IMR-90 (cell line): ENCODE measurements at regions not wholly inside any gene's neighbourhood (a gene's known extent, or its start where the extent isn't known, plus 50 kb on each side); places are given as distances from the start of the nearest gene placed in this dataset.
"Not testable (repeated sequence)": the region's sequence is repeated elsewhere in the genome, so short reads cannot be mapped to it uniquely, and the experiment has no call there.

Experiments used
- ATAC-seq: fragments of 200-7000 bp; cut with Tn5 transposase; 2 replicates; pipeline ENCODE4 v1.9.1; 2020; ENCODE audit warnings: low read depth, mild to moderate bottlenecking, moderate library complexity
- BruUV-seq: library from RNA; stranded (reverse); fragments of 400-500 nt; replicated peaks from 2 replicates; lab custom pipeline; 2021; lab: Mats Ljungman, UMichigan
- CTCF ChIA-PET: fragments of 300-600 bp; formaldehyde crosslinking; extraction: SDS; loops from one replicate; lab custom pipeline; 2021; ENCODE audit warnings: antibody characterized with exemption; lab: Yijun Ruan, JAX
- POLR2A ChIA-PET: fragments of 300-600 bp; sonication (Branson Sonifier 250); formaldehyde crosslinking; loops from one replicate; lab custom pipeline; 2022; ENCODE audit warnings: antibody characterized with exemption; ENCODE audit not compliant: unreplicated experiment; lab: Charles Lee
- DNase-seq: peaks from one replicate; pipeline ENCODE4 v3.0.0; 2013
- H2AFZ ChIP-seq: replicated peaks from 2 replicates; pipeline ENCODE3; 2013; ENCODE audit warnings: low read length, mild to moderate bottlenecking; ENCODE audit not compliant: poor library complexity
- H2AK5ac ChIP-seq: 2 replicates; pipeline ENCODE4 v1.6.1; 2013; ENCODE audit warnings: low read depth, low read length, inconsistent platforms
- H2AK9ac ChIP-seq: replicated peaks from 2 replicates; pipeline ENCODE3; 2013; ENCODE audit warnings: mild to moderate bottlenecking, low read depth, low read length, moderate library complexity; ENCODE audit not compliant: poor library complexity
- H2BK120ac ChIP-seq: 2 replicates; pipeline ENCODE4 v1.6.1; 2013; ENCODE audit warnings: low read depth, low read length, inconsistent platforms
- H2BK15ac ChIP-seq: 3 replicates; pipeline ENCODE4 v1.6.1; 2013; ENCODE audit warnings: low read depth, low read length, inconsistent platforms
- H2BK20ac ChIP-seq: 2 replicates; pipeline ENCODE4 v1.6.1; 2013; ENCODE audit warnings: low read depth, mild to moderate bottlenecking, inconsistent platforms, low read length, moderate library complexity
- H2BK5ac ChIP-seq: 2 replicates; pipeline ENCODE4 v1.6.1; 2013; ENCODE audit warnings: mild to moderate bottlenecking, low read depth, low read length, inconsistent platforms; ENCODE audit not compliant: poor library complexity, severe bottlenecking
- H3K14ac ChIP-seq: replicated peaks from 2 replicates; pipeline ENCODE4 v1.6.1; 2013; ENCODE audit warnings: low read depth, low read length, inconsistent platforms
- H3K18ac ChIP-seq: 2 replicates; pipeline ENCODE4 v1.6.1; 2013; ENCODE audit warnings: low read depth, low read length, control low read depth
- H3K23ac ChIP-seq: 2 replicates; pipeline ENCODE4 v1.6.1; 2013; ENCODE audit warnings: low read depth, low read length, inconsistent platforms
- H3K27ac ChIP-seq: 2 replicates; pipeline ENCODE4 v1.5.1; 2013; ENCODE audit warnings: mild to moderate bottlenecking, control low read depth, low read length; ENCODE audit not compliant: insufficient read depth
- H3K27me3 ChIP-seq: 2 replicates; pipeline ENCODE4 v1.6.1; 2013; ENCODE audit warnings: low read length; ENCODE audit not compliant: control insufficient read depth, insufficient read depth
- H3K36me3 ChIP-seq: 2 replicates; pipeline ENCODE4 v1.6.1; 2013; ENCODE audit warnings: low read length, mixed read lengths; ENCODE audit not compliant: control insufficient read depth, insufficient read depth
- H3K4ac ChIP-seq: 2 replicates; pipeline ENCODE4 v1.6.1; 2013; ENCODE audit warnings: low read depth, low read length, inconsistent platforms
- H3K4me1 ChIP-seq: 2 replicates; pipeline ENCODE4 v1.6.1; 2013; ENCODE audit warnings: low read length, mixed read lengths; ENCODE audit not compliant: control insufficient read depth, insufficient read depth
- H3K4me2 ChIP-seq: 2 replicates; pipeline ENCODE4 v1.6.1; 2013; ENCODE audit warnings: low read depth, mild to moderate bottlenecking, control low read depth, low read length, moderate library complexity
- H3K4me3 ChIP-seq: 2 replicates; pipeline ENCODE4 v1.5.1; 2013; ENCODE audit warnings: low read depth, mild to moderate bottlenecking, control low read depth, low read length, moderate library complexity; ENCODE audit not compliant: insufficient read depth
- H3K56ac ChIP-seq: 2 replicates; pipeline ENCODE4 v1.6.1; 2013; ENCODE audit warnings: low read length, inconsistent platforms; ENCODE audit not compliant: insufficient read depth; ENCODE audit errors: extremely low read depth
- H3K79me1 ChIP-seq, 2 experiments: 2 replicates each; pipeline ENCODE4 v1.6.1; 2013; ENCODE audit warnings: low read length in 2 of 2, inconsistent platforms in 1 of 2, low read depth in 1 of 2
- H3K9ac ChIP-seq: 2 replicates; pipeline ENCODE4 v1.6.1; 2013; ENCODE audit warnings: low read depth, low read length, control low read depth
- H3K9me1 ChIP-seq: 2 replicates; pipeline ENCODE4 v1.6.1; 2013; ENCODE audit warnings: low read length, inconsistent platforms; ENCODE audit not compliant: insufficient read depth
- H3K9me3 ChIP-seq: 2 replicates; pipeline ENCODE4 v1.6.1; 2013; ENCODE audit warnings: low read length; ENCODE audit not compliant: control insufficient read depth, insufficient read depth
- H4K20me1 ChIP-seq: 2 replicates; pipeline ENCODE4 v1.6.1; 2013; ENCODE audit warnings: low read length, inconsistent platforms; ENCODE audit not compliant: insufficient read depth
- H4K5ac ChIP-seq: 2 replicates; pipeline ENCODE4 v1.6.1; 2013; ENCODE audit warnings: mild to moderate bottlenecking, low read depth, low read length, control low read depth
- H4K8ac ChIP-seq, 2 experiments: 2 replicates each; pipeline ENCODE4 v1.6.1; 2013; ENCODE audit warnings: low read depth in 2 of 2, low read length in 2 of 2, control low read depth in 1 of 2, inconsistent platforms in 1 of 2
- H4K91ac ChIP-seq: 2 replicates; pipeline ENCODE4 v1.6.1; 2013; ENCODE audit warnings: low read depth, low read length, inconsistent platforms; ENCODE audit not compliant: insufficient read depth
- RAD21 ChIP-seq: IDR thresholded peaks from 2 replicates; pipeline ENCODE4 v1.6.1; 2012; ENCODE audit warnings: low read length, improper control_type of control experiment
- WGBS, 2 experiments: methylation state at CpG; one replicate each; pipeline versions ENCODE4 v1.1.5 to v1.1.7; 2013; ENCODE audit warnings: missing lambda C conversion rate in 2 of 2; ENCODE audit not compliant: insufficient read length in 1 of 2; ENCODE audit errors: extremely low coverage in 2 of 2; 5-methylcytosine and 5-hydroxymethylcytosine counted together
- dilution Hi-C: fragments of 300-500 bp; cut with HindIII; formaldehyde crosslinking; loops from one replicate; pipeline ENCODE4 v1.14.3; 2018; ENCODE audit warnings: low sequenced_read_pairs; ENCODE audit not compliant: unreplicated experiment
- in situ Hi-C: fragments of 300-500 bp; cut with MboI; formaldehyde crosslinking; loops from 3 replicates; pipeline ENCODE4 v1.14.3; 2019; ENCODE audit warnings: low sequenced_read_pairs, inconsistent platforms, mixed read lengths
- intact Hi-C: fragments of 100-400 bp; cut with micrococcal nuclease; formaldehyde crosslinking; loops from 2 replicates; pipeline ENCODE4 v1.10.0; 2022
- TF ChIP-seq, protein P1 (sequence below): conservative IDR thresholded peaks from 2 replicates; pipeline ENCODE4 v1.5.1; 2012; ENCODE audit warnings: mild to moderate bottlenecking, low read depth, low read length, improper control_type of control experiment

GRCh38 chr3:156043832-156044633 lies 76.3 kb upstream of the KCNAB1 start:
- H4K8ac ChIP-seq, H3K4me1 ChIP-seq, H3K9me1 ChIP-seq, H3K27ac ChIP-seq, H2AK9ac ChIP-seq, POLR2A ChIA-PET, BruUV-seq, H3K27me3 ChIP-seq, H3K14ac ChIP-seq, DNase-seq, H3K9me3 ChIP-seq, H2AK5ac ChIP-seq, H3K4me2 ChIP-seq, H2BK15ac ChIP-seq, H3K18ac ChIP-seq, H2AFZ ChIP-seq, ATAC-seq, in situ Hi-C loops, H3K4me3 ChIP-seq, H3K9ac ChIP-seq, H2BK120ac ChIP-seq, dilution Hi-C loops, H2BK5ac ChIP-seq, H2BK20ac ChIP-seq, H3K23ac ChIP-seq, H3K56ac ChIP-seq, H4K91ac ChIP-seq, H3K79me1 ChIP-seq, H3K4ac ChIP-seq, H4K20me1 ChIP-seq, H3K36me3 ChIP-seq, H4K5ac ChIP-seq: not testable (repeated sequence)
- 90% methylated on average over 3 of the region's 17 CpGs; no CpG with 5 or more reads in 1 of the 2 experiments for WGBS, 2 experiments
- intact Hi-C loops, result loop anchor here (2.0 kb wide), 1 partner anchor 339 kb away; no protein-coding TSS in a partner anchor
- peak; percentile 27; the same call in 1 of the 2 replicates for TF ChIP-seq RAD21
- TF ChIP-seq, protein P1, sequence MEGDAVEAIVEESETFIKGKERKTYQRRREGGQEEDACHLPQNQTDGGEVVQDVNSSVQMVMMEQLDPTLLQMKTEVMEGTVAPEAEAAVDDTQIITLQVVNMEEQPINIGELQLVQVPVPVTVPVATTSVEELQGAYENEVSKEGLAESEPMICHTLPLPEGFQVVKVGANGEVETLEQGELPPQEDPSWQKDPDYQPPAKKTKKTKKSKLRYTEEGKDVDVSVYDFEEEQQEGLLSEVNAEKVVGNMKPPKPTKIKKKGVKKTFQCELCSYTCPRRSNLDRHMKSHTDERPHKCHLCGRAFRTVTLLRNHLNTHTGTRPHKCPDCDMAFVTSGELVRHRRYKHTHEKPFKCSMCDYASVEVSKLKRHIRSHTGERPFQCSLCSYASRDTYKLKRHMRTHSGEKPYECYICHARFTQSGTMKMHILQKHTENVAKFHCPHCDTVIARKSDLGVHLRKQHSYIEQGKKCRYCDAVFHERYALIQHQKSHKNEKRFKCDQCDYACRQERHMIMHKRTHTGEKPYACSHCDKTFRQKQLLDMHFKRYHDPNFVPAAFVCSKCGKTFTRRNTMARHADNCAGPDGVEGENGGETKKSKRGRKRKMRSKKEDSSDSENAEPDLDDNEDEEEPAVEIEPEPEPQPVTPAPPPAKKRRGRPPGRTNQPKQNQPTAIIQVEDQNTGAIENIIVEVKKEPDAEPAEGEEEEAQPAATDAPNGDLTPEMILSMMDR, result peak; percentile 31
- CTCF ChIA-PET, result interaction anchor here (0.6 to 1.2 kb wide), 6 partner anchors 19 to 1317 kb away, joined by 3 to 4 read pairs (median 4); no protein-coding TSS in a partner anchor
